Panc1 (cell line): ENCODE measurements at regions not wholly inside any gene's neighbourhood (a gene's known extent, or its start where the extent isn't known, plus 50 kb on each side); places are given as distances from the start of the nearest gene placed in this dataset.

Experiments
- ATAC-seq: fragments of 200-7000 bp; cut with Tn5 transposase; 2 replicates; pipeline ENCODE4 v1.9.1; 2020; ENCODE audit warnings: mild to moderate bottlenecking, moderate library complexity
- BruUV-seq: library from RNA; stranded (reverse); fragments of 400-500 nt; replicated peaks from 2 replicates; lab custom pipeline; 2021; lab: Mats Ljungman, UMichigan
- CTCF ChIA-PET: fragments of 300-600 bp; sonication (Branson Sonifier 250); formaldehyde crosslinking; loops from one replicate; lab custom pipeline; 2022; ENCODE audit warnings: antibody characterized with exemption; lab: Charles Lee
- POLR2A ChIA-PET: fragments of 300-600 bp; sonication (Branson Sonifier 250); formaldehyde crosslinking; loops from one replicate; lab custom pipeline; 2022; ENCODE audit warnings: antibody characterized with exemption; lab: Charles Lee
- DNase-seq: peaks from one replicate; pipeline ENCODE4 v3.0.0-alpha.2; 2010; ENCODE audit warnings: low read depth, low spot score
- H3K27ac ChIP-seq: 2 replicates; pipeline ENCODE4 v1.5.1; 2011; ENCODE audit warnings: mild to moderate bottlenecking, low read length, inconsistent platforms
- H3K27me3 ChIP-seq: fragments of 200-500 bp; sonication (Bioruptor generic); 2 replicates; pipeline ENCODE4 v1.6.0; 2014; ENCODE audit warnings: low read length, inconsistent platforms; ENCODE audit not compliant: control insufficient read depth, insufficient read depth
- H3K36me3 ChIP-seq: fragments of 200-500 bp; sonication (Bioruptor generic); 2 replicates; pipeline ENCODE4 v1.5.1; 2014; ENCODE audit warnings: inconsistent platforms, mild to moderate bottlenecking, low read length, moderate library complexity; ENCODE audit not compliant: control insufficient read depth, insufficient read depth
- H3K4me1 ChIP-seq: 2 replicates; pipeline ENCODE4 v1.5.1; 2011; ENCODE audit warnings: inconsistent platforms, mild to moderate bottlenecking, low read length, moderate library complexity; ENCODE audit not compliant: control insufficient read depth, insufficient read depth
- H3K4me3 ChIP-seq, 2 experiments: 2 replicates each; pipeline ENCODE4 v1.5.1; 2011 to 2012; ENCODE audit warnings: low read depth in 2 of 2, low read length in 2 of 2, mild to moderate bottlenecking in 2 of 2, inconsistent platforms in 1 of 2, moderate library complexity in 1 of 2
- H3K9me3 ChIP-seq: fragments of 200-500 bp; sonication (Bioruptor generic); 2 replicates; pipeline ENCODE4 v1.5.1; 2014; ENCODE audit warnings: low read depth, mild to moderate bottlenecking, inconsistent platforms, low read length, moderate library complexity; ENCODE audit not compliant: control insufficient read depth, insufficient read depth
- CTCF ChIP-seq: fragments of 450-650 bp; IDR thresholded peaks from 2 replicates; pipeline ENCODE4 v1.5.1; 2017; ENCODE audit warnings: mild to moderate bottlenecking
- POLR2AphosphoS5 ChIP-seq: IDR thresholded peaks from 2 replicates; pipeline ENCODE4 v1.6.1; 2012; ENCODE audit warnings: mild to moderate bottlenecking, low read depth, low read length, moderate library complexity
- REST ChIP-seq, 2 experiments: IDR thresholded peaks; 2 replicates each; pipeline ENCODE4 v1.6.1; 2011 to 2012; ENCODE audit warnings: low read depth in 2 of 2, control low read depth in 1 of 2, low read length in 1 of 2, mild to moderate bottlenecking in 1 of 2, moderate library complexity in 1 of 2; ENCODE audit not compliant: insufficient read depth in 1 of 2
- SIN3A ChIP-seq: IDR thresholded peaks from 2 replicates; pipeline ENCODE4 v1.6.1; 2012; ENCODE audit warnings: low read depth, mild to moderate bottlenecking, low read length, moderate library complexity, borderline replicate concordance; ENCODE audit not compliant: insufficient read depth
- TCF7L2 ChIP-seq: IDR thresholded peaks from 2 replicates; pipeline ENCODE4 v1.6.1; 2011; ENCODE audit warnings: mild to moderate bottlenecking, low read depth, low read length, inconsistent platforms
- in situ Hi-C: cut with HindIII; loops from 2 replicates; pipeline ENCODE4 v1.10.0; 2016; ENCODE audit warnings: low sequenced_read_pairs, low pct_unique_long_range_greater_than_20kb
- intact Hi-C: fragments of 100-400 bp; cut with micrococcal nuclease; formaldehyde crosslinking; loops from one replicate; pipeline ENCODE4 v1.10.0; 2022; ENCODE audit not compliant: unreplicated experiment

GRCh38 chr21:36532769-36533467 lies 53.0 kb upstream of the CLDN14 start:
- H3K27ac ChIP-seq, result no peak overlapping the region
- no peak overlapping the region for H3K4me3 ChIP-seq
- BruUV-seq, result no TSS peak
- H3K4me1 ChIP-seq, result no peaks in the 10 kb centered on the region
- no peak for ATAC-seq
- H3K27me3 ChIP-seq, result no peaks in the 10 kb centered on the region
- no peaks in the 10 kb centered on the region for H3K36me3 ChIP-seq
- TF ChIP-seq TCF7L2, result no peak
- no peak for TF ChIP-seq POLR2AphosphoS5
- TF ChIP-seq CTCF, result no peak
- no peak for TF ChIP-seq SIN3A
- no peak for TF ChIP-seq REST (IDR thresholded peaks at IDR 0.05; ENCODE audit: insufficient read depth in 1 of 2, low read depth in 2 of 2, low read length in 1 of 2)
- DNase-seq, result no peak
- intact Hi-C loops (no loop called here), in situ Hi-C loops (no loop called here)
- POLR2A ChIA-PET, result no interaction called here
- CTCF ChIA-PET, result no interaction called here
- no peaks in the 10 kb centered on the region for H3K9me3 ChIP-seq

GRCh38 chr21:36533468-36533848 lies 53.5 kb upstream of the CLDN14 start:
- no peak for ATAC-seq
- CTCF ChIA-PET, result no interaction called here

More at GRCh38 chr21:36533468-36533848, 53.5 kb upstream of the CLDN14 start:
- POLR2A ChIA-PET, result no interaction called here
- Histone ChIP-seq H3K27ac (no peak overlapping the region), H3K4me3 (no peak overlapping the region), H3K4me1 (no peaks in the 10 kb centered on the region), H3K27me3 (no peaks in the 10 kb centered on the region), H3K9me3 (no peaks in the 10 kb centered on the region), H3K36me3 (no peaks in the 10 kb centered on the region)
- no TSS peak for BruUV-seq
- intact Hi-C loops (no loop called here), in situ Hi-C loops (no loop called here)
- no peak for DNase-seq
- TF ChIP-seq CTCF (no peak), SIN3A (no peak), TCF7L2 (no peak), POLR2AphosphoS5 (no peak), REST (IDR thresholded peaks at IDR 0.05; ENCODE audit: insufficient read depth in 1 of 2, low read depth in 2 of 2, low read length in 1 of 2) (no peak)
